ENCODE measurements at regions not wholly inside any gene's neighbourhood (a gene's known extent, or its start where the extent isn't known, plus 50 kb on each side); places are given as distances from the start of the nearest gene placed in this dataset.
"Not testable (repeated sequence)": the region's sequence is repeated elsewhere in the genome, so short reads cannot be mapped to it uniquely, and the experiment has no call there.

GRCh38 chr1:166685200-166685599 is 154.1 kb upstream of the POGK start:
- Histone ChIP-seq H3K9me3 (ENCODE audit: low read length) (no peaks in the 10 kb centered on the region), H3K79me2 (ENCODE audit: insufficient read depth, low read length) (no peaks in the 10 kb centered on the region), H3K4me3 (replicated peaks in 1 of 3; ENCODE audit: insufficient read depth in 1 of 3, low read depth in 2 of 3, low read length in 3 of 3) (no peak overlapping the region), H3K4me1 (ENCODE audit: insufficient read depth, low read length) (no peaks in the 10 kb centered on the region), H3K27ac (ENCODE audit: extremely low read length, insufficient read depth, low read length) (no peak overlapping the region), H3K4me2 (ENCODE audit: low read depth, low read length) (no peak overlapping the region), H3K9ac (ENCODE audit: insufficient read depth, low read depth, low read length) (no peak overlapping the region), H3K36me3 (replicated peaks in 1 of 2; ENCODE audit: control insufficient read depth in 1 of 2, insufficient read depth in 2 of 2, low read length in 2 of 2) (no peaks in the 10 kb centered on the region), H2AFZ (ENCODE audit: low read length) (no peak overlapping the region), H3K27me3 (ENCODE audit: control insufficient read depth in 1 of 2, insufficient read depth in 2 of 2, low read length in 2 of 2) (no peaks in the 10 kb centered on the region), H4K20me1 (ENCODE audit: insufficient read depth, low read length) (no peaks in the 10 kb centered on the region)
- no peak for DNase-seq (ENCODE audit: low spot score)
- intact Hi-C loops (cut with micrococcal nuclease; ENCODE audit: unreplicated experiment): no loop called here
- no peak for ATAC-seq
- WGBS (ENCODE audit: low lambda C conversion rate): 10% methylated on average over 1 of the region's 1 CpG
- CTCF ChIA-PET (ENCODE audit: low intra/inter-chr PET ratio, low total read pairs): no interaction called here
- in situ Hi-C loops (cut with HindIII; ENCODE audit: extremely low pct_ligation_motif_present, low pct_unique_long_range_greater_than_20kb): no loop called here
- POLR2A ChIA-PET: no interaction called here
- no TSS peak for BruUV-seq (replicated peaks)
- FAIRE-seq: no peak
- TF ChIP-seq HES4 (CRISPR knock-in tag; IDR thresholded peaks at IDR 0.05; ENCODE audit: borderline replicate concordance) (no peak), FOXP1 (IDR thresholded peaks at IDR 0.05) (no peak), FOXP1 (CRISPR knock-in tag; IDR thresholded peaks at IDR 0.05) (no peak), ZNF280B (CRISPR knock-in tag; IDR thresholded peaks at IDR 0.05; ENCODE audit: borderline replicate concordance) (no peak), RAD21 (CRISPR knock-in tag; IDR thresholded peaks at IDR 0.05) (no peak)

- H3K36me3 ChIP-seq (replicated peaks in 1 of 2; ENCODE audit: control insufficient read depth in 1 of 2, insufficient read depth in 2 of 2, low read length in 2 of 2); DNase-seq (ENCODE audit: low spot score); in situ Hi-C loops (cut with HindIII; ENCODE audit: extremely low pct_ligation_motif_present, low pct_unique_long_range_greater_than_20kb); ATAC-seq; CTCF ChIA-PET (ENCODE audit: low intra/inter-chr PET ratio, low total read pairs); H2AFZ ChIP-seq (ENCODE audit: low read length); H3K4me3 ChIP-seq (replicated peaks in 1 of 3; ENCODE audit: insufficient read depth in 1 of 3, low read depth in 2 of 3, low read length in 3 of 3); POLR2A ChIA-PET; H4K20me1 ChIP-seq (ENCODE audit: insufficient read depth, low read length); H3K27ac ChIP-seq (ENCODE audit: extremely low read length, insufficient read depth, low read length); H3K9me3 ChIP-seq (ENCODE audit: low read length); H3K4me2 ChIP-seq (ENCODE audit: low read depth, low read length); H3K27me3 ChIP-seq (ENCODE audit: control insufficient read depth in 1 of 2, insufficient read depth in 2 of 2, low read length in 2 of 2); H3K9ac ChIP-seq (ENCODE audit: insufficient read depth, low read depth, low read length); H3K79me2 ChIP-seq (ENCODE audit: insufficient read depth, low read length); H3K4me1 ChIP-seq (ENCODE audit: insufficient read depth, low read length); BruUV-seq (replicated peaks); intact Hi-C loops (cut with micrococcal nuclease; ENCODE audit: unreplicated experiment); FAIRE-seq: not testable (repeated sequence)
- 0% methylated on average over 1 of the region's 1 CpG for WGBS (ENCODE audit: low lambda C conversion rate)
These were observed 153.4 kb upstream of the POGK start for GRCh38 chr1:166685891-166686290.

GRCh38 chr1:166690596-166690995 is 148.7 kb upstream of the POGK start:
- H3K36me3 ChIP-seq (replicated peaks in 1 of 2; ENCODE audit: control insufficient read depth in 1 of 2, insufficient read depth in 2 of 2, low read length in 2 of 2); DNase-seq (ENCODE audit: low spot score); H3K4me2 ChIP-seq (ENCODE audit: low read depth, low read length); intact Hi-C loops (cut with micrococcal nuclease; ENCODE audit: unreplicated experiment); H3K9me3 ChIP-seq (ENCODE audit: low read length); H2AFZ ChIP-seq (ENCODE audit: low read length); ATAC-seq; H3K4me1 ChIP-seq (ENCODE audit: insufficient read depth, low read length); CTCF ChIA-PET (ENCODE audit: low intra/inter-chr PET ratio, low total read pairs); H3K27ac ChIP-seq (ENCODE audit: extremely low read length, insufficient read depth, low read length); POLR2A ChIA-PET; FAIRE-seq; H3K9ac ChIP-seq (ENCODE audit: insufficient read depth, low read depth, low read length); H3K79me2 ChIP-seq (ENCODE audit: insufficient read depth, low read length); H3K4me3 ChIP-seq (replicated peaks in 1 of 3; ENCODE audit: insufficient read depth in 1 of 3, low read depth in 2 of 3, low read length in 3 of 3); H4K20me1 ChIP-seq (ENCODE audit: insufficient read depth, low read length); in situ Hi-C loops (cut with HindIII; ENCODE audit: extremely low pct_ligation_motif_present, low pct_unique_long_range_greater_than_20kb); H3K27me3 ChIP-seq (ENCODE audit: control insufficient read depth in 1 of 2, insufficient read depth in 2 of 2, low read length in 2 of 2); BruUV-seq (replicated peaks): not testable (repeated sequence)
- WGBS (ENCODE audit: low lambda C conversion rate): 13% methylated on average over 3 of the region's 3 CpGs

Data from HepG2 (cell line).